ENCODE measurements at regions not wholly inside any gene's neighbourhood (a gene's known extent, or its start where the extent isn't known, plus 50 kb on each side); places are given as distances from the start of the nearest gene placed in this dataset.

DNA sequence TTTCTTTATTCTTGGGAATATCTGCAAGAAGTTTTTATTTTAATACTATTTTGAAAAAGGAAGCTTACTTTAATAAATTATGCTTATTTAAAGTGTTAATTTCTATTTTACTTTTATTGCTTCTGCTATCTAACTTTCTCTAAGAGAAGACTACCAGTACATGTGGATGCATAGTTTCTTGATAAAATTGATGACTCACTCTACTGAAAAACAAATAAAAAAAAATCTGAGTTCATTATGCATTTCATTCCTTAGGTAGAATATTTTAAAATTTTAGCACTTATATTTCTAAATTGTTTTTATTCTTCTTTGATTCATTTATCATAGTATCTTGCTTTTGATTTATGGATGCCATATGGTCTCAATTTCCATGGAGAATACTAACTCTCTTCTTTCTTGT lies 217.9 kb downstream of the TAF11L14 start:
- TF ChIP-seq, protein P1, sequence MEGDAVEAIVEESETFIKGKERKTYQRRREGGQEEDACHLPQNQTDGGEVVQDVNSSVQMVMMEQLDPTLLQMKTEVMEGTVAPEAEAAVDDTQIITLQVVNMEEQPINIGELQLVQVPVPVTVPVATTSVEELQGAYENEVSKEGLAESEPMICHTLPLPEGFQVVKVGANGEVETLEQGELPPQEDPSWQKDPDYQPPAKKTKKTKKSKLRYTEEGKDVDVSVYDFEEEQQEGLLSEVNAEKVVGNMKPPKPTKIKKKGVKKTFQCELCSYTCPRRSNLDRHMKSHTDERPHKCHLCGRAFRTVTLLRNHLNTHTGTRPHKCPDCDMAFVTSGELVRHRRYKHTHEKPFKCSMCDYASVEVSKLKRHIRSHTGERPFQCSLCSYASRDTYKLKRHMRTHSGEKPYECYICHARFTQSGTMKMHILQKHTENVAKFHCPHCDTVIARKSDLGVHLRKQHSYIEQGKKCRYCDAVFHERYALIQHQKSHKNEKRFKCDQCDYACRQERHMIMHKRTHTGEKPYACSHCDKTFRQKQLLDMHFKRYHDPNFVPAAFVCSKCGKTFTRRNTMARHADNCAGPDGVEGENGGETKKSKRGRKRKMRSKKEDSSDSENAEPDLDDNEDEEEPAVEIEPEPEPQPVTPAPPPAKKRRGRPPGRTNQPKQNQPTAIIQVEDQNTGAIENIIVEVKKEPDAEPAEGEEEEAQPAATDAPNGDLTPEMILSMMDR (IDR thresholded peaks at IDR 0.05), result no peak
- TF ChIP-seq, protein P2, sequence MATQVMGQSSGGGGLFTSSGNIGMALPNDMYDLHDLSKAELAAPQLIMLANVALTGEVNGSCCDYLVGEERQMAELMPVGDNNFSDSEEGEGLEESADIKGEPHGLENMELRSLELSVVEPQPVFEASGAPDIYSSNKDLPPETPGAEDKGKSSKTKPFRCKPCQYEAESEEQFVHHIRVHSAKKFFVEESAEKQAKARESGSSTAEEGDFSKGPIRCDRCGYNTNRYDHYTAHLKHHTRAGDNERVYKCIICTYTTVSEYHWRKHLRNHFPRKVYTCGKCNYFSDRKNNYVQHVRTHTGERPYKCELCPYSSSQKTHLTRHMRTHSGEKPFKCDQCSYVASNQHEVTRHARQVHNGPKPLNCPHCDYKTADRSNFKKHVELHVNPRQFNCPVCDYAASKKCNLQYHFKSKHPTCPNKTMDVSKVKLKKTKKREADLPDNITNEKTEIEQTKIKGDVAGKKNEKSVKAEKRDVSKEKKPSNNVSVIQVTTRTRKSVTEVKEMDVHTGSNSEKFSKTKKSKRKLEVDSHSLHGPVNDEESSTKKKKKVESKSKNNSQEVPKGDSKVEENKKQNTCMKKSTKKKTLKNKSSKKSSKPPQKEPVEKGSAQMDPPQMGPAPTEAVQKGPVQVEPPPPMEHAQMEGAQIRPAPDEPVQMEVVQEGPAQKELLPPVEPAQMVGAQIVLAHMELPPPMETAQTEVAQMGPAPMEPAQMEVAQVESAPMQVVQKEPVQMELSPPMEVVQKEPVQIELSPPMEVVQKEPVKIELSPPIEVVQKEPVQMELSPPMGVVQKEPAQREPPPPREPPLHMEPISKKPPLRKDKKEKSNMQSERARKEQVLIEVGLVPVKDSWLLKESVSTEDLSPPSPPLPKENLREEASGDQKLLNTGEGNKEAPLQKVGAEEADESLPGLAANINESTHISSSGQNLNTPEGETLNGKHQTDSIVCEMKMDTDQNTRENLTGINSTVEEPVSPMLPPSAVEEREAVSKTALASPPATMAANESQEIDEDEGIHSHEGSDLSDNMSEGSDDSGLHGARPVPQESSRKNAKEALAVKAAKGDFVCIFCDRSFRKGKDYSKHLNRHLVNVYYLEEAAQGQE (IDR thresholded peaks at IDR 0.05; ENCODE audit: insufficient read depth in 1 of 2, low read depth in 2 of 2, low read length in 1 of 2), result no peak
- no peak for TF ChIP-seq SIN3A (IDR thresholded peaks at IDR 0.05; ENCODE audit: borderline replicate concordance, insufficient read depth, low read depth, low read length)
